Heart left ventricle (tissue), 16 donors: ENCODE measurements at regions not wholly inside any gene's neighbourhood (a gene's known extent, or its start where the extent isn't known, plus 50 kb on each side); places are given as distances from the start of the nearest gene placed in this dataset.

Experiments used
- ATAC-seq, 4 donors: fragments of 200-7000 bp; cut with Tn5 transposase; one replicate each; pipeline ENCODE4 v1.9.1; 2020 to 2022; ENCODE audit warnings: moderate library complexity in 4 of 4, mild to moderate bottlenecking in 3 of 4, moderate number of reproducible peaks in 1 of 4
- DNase-seq, 5 donors: peaks; one replicate each; pipeline ENCODE4 v3.0.0-alpha.2; 2020
- H3K27ac ChIP-seq, 12 donors: fragments of 200-600 bp; sonication (generic) in 4 of 12; one replicate each; pipeline versions ENCODE4 v1.5.0 to v1.8.0; 2016 to 2022; ENCODE audit warnings: mild to moderate bottlenecking in 2 of 12
- H3K27me3 ChIP-seq, 9 donors: fragments of 200-600 bp; sonication (generic) in 2 of 9; one replicate each; pipeline versions ENCODE4 v1.5.1 to v1.8.0; 2016 to 2022; ENCODE audit warnings: mild to moderate bottlenecking in 3 of 9
- H3K36me3 ChIP-seq, 9 donors: fragments of 200-600 bp; sonication (generic) in 2 of 9; one replicate each; pipeline versions ENCODE4 v1.5.0 to v1.8.0; 2018 to 2022; ENCODE audit warnings: mild to moderate bottlenecking in 2 of 9
- H3K4me1 ChIP-seq, 12 donors: fragments of 200-600 bp; sonication (generic) in 4 of 12; one replicate each; pipeline versions ENCODE4 v1.5.0 to v1.8.0; 2016 to 2022; ENCODE audit warnings: mild to moderate bottlenecking in 3 of 12
- H3K4me3 ChIP-seq, 12 donors: fragments of 200-600 bp; sonication (generic) in 4 of 12; one replicate each; pipeline versions ENCODE4 v1.5.0 to v1.8.0; 2017 to 2022; ENCODE audit warnings: mild to moderate bottlenecking in 9 of 12, moderate library complexity in 4 of 12
- H3K9me3 ChIP-seq, 12 donors: fragments of 200-600 bp; sonication (generic) in 4 of 12; one replicate each; pipeline versions ENCODE4 v1.5.0 to v1.8.0; 2016 to 2022; ENCODE audit warnings: mild to moderate bottlenecking in 1 of 12
- CTCF ChIP-seq, 12 donors: fragments of 200-600 bp; sonication (generic) in 4 of 12; IDR thresholded peaks; one replicate each; pipeline versions ENCODE4 v1.5.0 to v1.8.0; 2018 to 2022; ENCODE audit warnings: antibody characterized with exemption in 12 of 12, mild to moderate bottlenecking in 5 of 12
- POLR2A ChIP-seq, 2 donors: fragments of 450-650 bp; IDR thresholded peaks; one replicate each; pipeline ENCODE4 v1.6.1; 2017; ENCODE audit warnings: antibody characterized with exemption in 2 of 2, mild to moderate bottlenecking in 2 of 2, moderate library complexity in 2 of 2
- WGBS, 4 donors: extraction: QIAGEN DNeasy Blood & Tissue Kit in 2 of 4; methylation state at CpG; one replicate each; pipeline versions ENCODE4 v1.1.5 to v1.1.7; 2013 to 2018; 5-methylcytosine and 5-hydroxymethylcytosine counted together
- intact Hi-C, 10 donors: fragments of 100-400 bp; cut with DNase I; formaldehyde crosslinking; loops; one replicate each; pipeline versions ENCODE4 v1.11.1 to v1.14.2; 2022
- donor health status: ischemic (EF 13 %, LVEDD 7.1; RV severe dilation, severe dysfunction).
- donor health status: healthy with polysubstance abuse.
- donor health status: DM: no; HTN: yes; CAD: no.
- donor health status: DM: no; HTN: no; CAD: no.
- donor health status: ischemic (EF 25% LVEDD 6.9; RV normal size, moderate dysfunction).
- donor health status: ischemic (EF 25% LVEDD 5.7; RV mildly dilated, moderate dysfunction).
- donor health status: healthy.
- donor health status: DM: yes; HTN: yes; CAD: no.
- donor health status: ischemic (EF 35%, LVEDD 5.7; RV mildly dilated, moderate dysfunction).
- donor health status: nonischemic (EF 11% LVEDD 7.7; RV severe dilation, severe dysfunction).
- donor health status: DM: yes; HTN: yes; CAD: no.
- donor health status: PGD.
- donor health status: ischemic (EF 29% LVEDD 5.4; RV normal size, mild dysfunction).
- donor health status: nonischemic (EF 23%, LVEDD 6.1; RV moderate dilation, normal function).

DNA sequence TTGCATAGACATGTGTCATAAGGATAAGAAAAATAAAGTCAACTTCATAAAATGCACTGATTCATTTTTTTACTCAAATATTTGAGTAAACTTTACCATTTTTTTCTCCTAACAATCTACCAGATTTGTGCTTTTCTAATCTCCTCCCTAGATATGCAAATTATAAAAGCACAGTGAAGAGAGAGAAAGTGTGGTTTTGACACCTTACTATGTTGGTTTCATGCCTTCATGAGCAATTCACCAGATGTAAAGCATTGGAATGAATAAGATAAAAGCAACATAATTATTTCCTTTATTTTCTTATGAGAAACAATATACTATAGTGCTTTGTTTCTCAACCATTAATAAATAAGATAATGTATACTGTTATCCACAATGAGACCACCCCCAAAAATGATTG, 432.5 kb upstream of the PCDH15 start:
- TF ChIP-seq POLR2A (IDR thresholded peaks at IDR 0.05) (no peak), CTCF (IDR thresholded peaks at IDR 0.05) (no peak)
- no peak for ATAC-seq
- intact Hi-C loops: no loop called here
- Histone ChIP-seq H3K36me3 (no peaks in the 10 kb centered on the region), H3K4me1 (no peaks in the 10 kb centered on the region), H3K4me3 (no peak overlapping the region), H3K27me3 (no peaks in the 10 kb centered on the region), H3K9me3 (no peaks in the 10 kb centered on the region), H3K27ac (no peak overlapping the region)
- DNase-seq: no peak

GRCh38 chr10:55233090-55233489, 432.1 kb upstream of the PCDH15 start:
- 74 to 79% (median 76%) methylated on average over 3 of the region's 3 CpGs for WGBS, 4 donors
- H3K4me3 ChIP-seq: peak overlapping the region in 1 of 12 donors; percentile 12
- H3K36me3 ChIP-seq: no peaks in the 10 kb centered on the region
- no peak for DNase-seq
- H3K9me3 ChIP-seq: no peaks in the 10 kb centered on the region
- H3K27ac ChIP-seq: no peak overlapping the region
- no peak for ATAC-seq
- no peaks in the 10 kb centered on the region for H3K4me1 ChIP-seq
- TF ChIP-seq POLR2A (IDR thresholded peaks at IDR 0.05) (no peak), CTCF (IDR thresholded peaks at IDR 0.05) (no peak)
- intact Hi-C loops: no loop called here
- no peaks in the 10 kb centered on the region for H3K27me3 ChIP-seq

DNA sequence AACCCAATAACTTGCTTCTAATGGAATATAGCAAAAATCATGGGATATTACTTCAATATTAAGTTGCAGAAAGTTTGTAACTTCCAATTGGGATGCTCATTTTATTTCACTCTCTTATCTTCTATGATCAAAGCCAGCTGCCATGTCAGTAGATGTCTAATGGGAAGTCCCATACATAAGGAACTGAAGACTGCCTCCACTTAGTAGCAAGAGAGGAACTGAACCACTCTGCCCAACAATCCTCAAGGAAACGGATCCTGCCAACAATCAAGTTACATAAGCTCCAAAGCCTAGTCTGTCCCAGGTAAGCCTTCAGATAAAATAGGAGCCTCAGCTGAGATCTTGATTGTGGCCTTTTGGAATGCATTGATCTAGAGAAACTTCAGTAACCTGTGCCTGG, 431.5 kb upstream of the PCDH15 start:
- WGBS, 4 donors: 50 to 67% (median 55%) methylated on average over 1 of the region's 1 CpG
- Histone ChIP-seq H3K4me3 (no peak overlapping the region), H3K27ac (no peak overlapping the region), H3K4me1 (no peaks in the 10 kb centered on the region), H3K27me3 (no peaks in the 10 kb centered on the region), H3K9me3 (no peaks in the 10 kb centered on the region), H3K36me3 (no peaks in the 10 kb centered on the region)
- no peak for DNase-seq
- TF ChIP-seq POLR2A (IDR thresholded peaks at IDR 0.05): no peak
- TF ChIP-seq CTCF (IDR thresholded peaks at IDR 0.05): no peak
- ATAC-seq: no peak
- intact Hi-C loops: no loop called here

- TF ChIP-seq CTCF (IDR thresholded peaks at IDR 0.05) (no peak), POLR2A (IDR thresholded peaks at IDR 0.05) (no peak)
- intact Hi-C loops: no loop called here
- Histone ChIP-seq H3K27me3 (no peaks in the 10 kb centered on the region), H3K9me3 (no peaks in the 10 kb centered on the region), H3K27ac (no peak overlapping the region), H3K4me1 (no peaks in the 10 kb centered on the region), H3K4me3 (no peak overlapping the region), H3K36me3 (no peaks in the 10 kb centered on the region)
- no peak for DNase-seq
- WGBS, 4 donors: 33 to 94% (median 38%) methylated on average over 1 of the region's 1 CpG
- ATAC-seq: no peak
These were observed 426.9 kb upstream of the PCDH15 start for GRCh38 chr10:55227967-55228366.
